ENCODE measurements at regions not wholly inside any gene's neighbourhood (a gene's known extent, or its start where the extent isn't known, plus 50 kb on each side); places are given as distances from the start of the nearest gene placed in this dataset.
"Not testable (repeated sequence)": the region's sequence is repeated elsewhere in the genome, so short reads cannot be mapped to it uniquely, and the experiment has no call there.

DNA sequence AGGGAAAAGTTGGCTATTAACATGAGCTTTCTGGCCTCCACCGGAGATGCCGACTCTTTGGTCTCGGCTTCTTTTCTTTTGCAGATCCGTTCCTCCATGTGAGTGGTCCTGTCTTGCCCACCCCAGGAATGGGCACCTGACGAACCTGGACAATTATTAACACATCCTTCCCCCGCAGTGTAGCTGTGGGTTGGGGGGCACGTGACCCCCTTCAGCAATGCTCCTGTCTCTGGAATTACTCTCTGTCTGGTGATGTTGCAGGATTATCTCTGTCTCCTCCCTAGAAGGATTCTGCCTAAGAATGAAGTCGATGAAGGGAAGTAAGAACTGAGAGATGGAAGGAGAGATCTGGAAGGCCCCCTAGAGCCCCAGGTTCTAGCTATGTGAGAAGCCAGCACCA, 115.2 kb upstream of the NPAS2 start:
- DNase-seq: no peak

GRCh38 chr2:100707016-100707947, 112.7 kb upstream of the NPAS2 start:
- no peak for DNase-seq

DNA sequence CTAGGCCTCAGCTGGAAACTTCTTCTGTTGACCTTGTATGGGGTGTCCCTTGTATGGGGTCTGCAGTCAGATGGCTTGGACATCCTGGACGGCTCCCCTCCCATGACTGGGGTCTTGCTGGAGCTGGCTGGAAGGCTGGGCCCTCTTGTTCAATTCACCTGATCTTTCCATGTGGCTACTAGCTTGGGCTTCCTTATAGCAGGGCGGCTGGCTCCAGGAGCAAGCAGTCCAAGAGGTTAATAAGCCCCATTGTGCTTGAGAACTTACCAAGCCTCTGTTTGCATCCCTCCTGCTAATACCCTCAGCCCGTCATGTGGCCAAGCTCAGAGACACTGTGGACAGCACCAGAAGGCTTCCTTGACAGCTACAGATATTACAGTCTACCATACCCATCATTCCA, 111.6 kb upstream of the NPAS2 start:
- no peak for DNase-seq

DNA sequence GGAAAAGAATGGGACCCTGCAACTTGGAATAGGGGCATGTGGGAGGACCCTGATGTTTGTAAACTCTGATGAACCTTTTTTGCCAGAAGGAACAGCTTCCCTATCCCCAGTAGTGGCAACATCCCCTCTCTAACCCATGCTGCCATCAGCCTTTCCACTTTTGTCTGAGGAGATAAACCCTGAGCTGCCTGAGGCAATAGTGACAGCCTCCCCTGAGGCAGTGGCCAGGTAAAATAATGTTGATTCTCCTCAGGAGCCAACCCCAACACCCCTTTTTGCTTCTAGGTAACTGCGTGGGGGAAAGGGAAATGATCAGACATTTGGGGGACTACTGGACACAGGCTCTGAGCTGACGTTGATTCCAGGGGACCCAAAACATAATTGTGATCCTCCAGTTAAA, 106.8 kb upstream of the NPAS2 start:
- no peak for DNase-seq

DNA sequence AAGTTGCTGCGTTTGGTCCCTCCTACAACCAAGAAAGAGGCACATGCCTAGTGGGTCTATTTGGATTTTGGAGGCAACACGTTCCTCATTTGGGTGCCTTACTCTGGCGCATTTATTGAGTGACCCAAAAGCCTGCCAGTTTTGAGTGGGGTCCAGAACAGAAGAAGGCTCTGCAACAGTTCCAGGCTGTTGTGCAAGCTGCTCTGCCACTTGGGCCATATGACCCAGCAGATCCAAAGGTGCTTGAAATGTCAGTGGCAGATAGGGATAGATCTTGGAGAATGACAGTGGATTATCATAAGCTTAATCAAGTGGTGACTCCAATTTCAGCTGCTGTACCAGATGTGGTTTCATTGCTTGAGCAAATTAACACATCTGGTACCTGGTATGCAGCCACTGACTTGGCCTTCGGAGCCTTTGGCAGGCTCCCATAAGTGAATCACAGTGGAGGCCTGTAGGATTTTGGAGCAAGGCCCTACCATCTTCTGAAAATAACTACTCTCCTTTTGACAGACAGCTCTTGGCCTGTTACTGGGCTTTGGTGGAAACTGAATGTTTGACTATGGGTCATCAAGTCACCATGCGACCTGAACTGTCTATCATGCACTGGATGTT, 105.4 kb upstream of the NPAS2 start:
- DNase-seq: not testable (repeated sequence)

DNA sequence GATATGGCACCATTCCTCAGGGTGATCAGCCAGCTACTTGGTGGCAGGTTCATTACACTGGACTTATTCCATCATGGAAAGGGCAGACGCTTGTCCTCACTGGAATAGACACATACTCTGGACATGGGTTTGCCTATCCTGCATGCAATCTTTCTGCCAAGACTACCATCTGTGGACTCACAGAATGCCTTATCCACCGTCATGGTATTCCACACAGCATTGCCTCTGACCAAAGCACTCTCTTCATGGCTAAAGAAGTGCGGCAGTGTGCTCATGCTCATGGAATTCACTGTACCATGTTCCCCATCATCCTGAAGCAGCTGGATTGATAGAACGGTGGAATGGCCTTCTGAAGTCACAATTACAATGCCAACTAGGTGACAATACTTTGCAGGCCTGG, 104.1 kb upstream of the NPAS2 start:
- not testable (repeated sequence) for DNase-seq

DNA sequence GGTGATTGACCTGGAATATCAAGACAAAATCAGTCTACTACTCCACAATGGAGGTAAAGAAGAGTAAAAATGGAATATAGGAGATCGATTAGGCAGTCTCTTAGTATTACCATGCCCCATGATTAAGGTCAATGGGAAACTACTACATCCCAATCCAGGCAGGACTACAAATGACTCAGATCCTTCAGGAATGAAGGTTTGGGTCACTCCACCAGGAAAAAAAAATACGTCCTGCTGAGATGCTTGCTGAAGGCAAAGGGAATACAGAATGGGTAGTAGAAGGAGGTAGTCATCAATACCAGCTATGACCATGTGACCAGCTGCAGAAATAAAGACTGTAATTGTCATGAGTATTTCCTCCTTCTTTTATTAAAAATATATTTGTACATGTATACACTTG, 103.4 kb upstream of the NPAS2 start:
- DNase-seq: no peak

DNA sequence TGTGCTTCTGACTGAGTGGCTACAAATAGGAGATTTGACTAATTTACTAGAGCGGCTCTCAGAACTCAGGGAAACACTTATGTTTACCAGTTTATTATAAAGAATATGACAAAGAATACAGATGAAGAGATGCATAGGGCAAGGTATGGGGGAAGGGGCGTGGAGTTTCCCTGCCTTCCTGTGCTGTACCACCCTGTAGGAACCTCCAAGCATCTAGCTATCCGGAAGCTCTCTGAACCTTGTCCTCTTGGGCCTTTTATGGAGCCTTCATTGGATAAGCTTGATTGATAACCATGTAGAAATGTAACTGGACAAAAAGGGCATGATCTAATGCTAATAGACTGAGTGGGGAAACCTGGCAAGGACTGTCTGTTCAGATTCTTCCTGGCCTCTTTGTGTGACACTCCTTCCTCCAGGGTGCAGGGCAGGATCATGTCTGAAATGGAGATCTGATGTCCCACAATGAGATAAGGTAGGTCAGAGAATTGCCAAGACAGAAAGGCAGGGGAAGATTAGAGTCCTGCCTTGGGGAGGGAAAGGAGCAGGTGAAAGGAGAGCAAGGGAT, 101.8 kb upstream of the NPAS2 start:
- DNase-seq: no peak

- no peak for DNase-seq
Observed at GRCh38 chr2:100720445-100720844, 99.5 kb upstream of the NPAS2 start.

DNA sequence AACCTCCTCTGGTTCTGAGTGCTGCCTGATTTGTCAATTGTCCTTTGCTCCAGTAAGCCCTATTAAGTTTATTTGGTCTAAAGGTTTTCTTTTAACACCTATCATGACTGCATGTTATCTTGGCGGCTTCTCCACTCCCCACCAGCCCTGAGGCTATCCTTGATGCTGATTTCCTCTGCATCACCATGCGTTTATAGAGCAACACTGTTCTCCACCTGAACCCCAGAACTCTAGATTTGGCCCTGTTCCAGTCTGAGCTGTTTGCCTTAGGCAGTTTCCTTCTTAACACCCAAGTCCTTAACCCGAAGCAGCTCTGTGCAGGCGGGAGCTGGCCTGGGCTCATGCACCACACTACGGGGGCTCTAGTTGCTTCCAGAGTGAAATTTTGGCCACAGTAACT, 98.2 kb upstream of the NPAS2 start:
- no peak for DNase-seq

GRCh38 chr2:100722125-100722524, 97.8 kb upstream of the NPAS2 start:
- DNase-seq: no peak

GRCh38 chr2:100726866-100727265, 93.1 kb upstream of the NPAS2 start:
- no peak for DNase-seq

DNA sequence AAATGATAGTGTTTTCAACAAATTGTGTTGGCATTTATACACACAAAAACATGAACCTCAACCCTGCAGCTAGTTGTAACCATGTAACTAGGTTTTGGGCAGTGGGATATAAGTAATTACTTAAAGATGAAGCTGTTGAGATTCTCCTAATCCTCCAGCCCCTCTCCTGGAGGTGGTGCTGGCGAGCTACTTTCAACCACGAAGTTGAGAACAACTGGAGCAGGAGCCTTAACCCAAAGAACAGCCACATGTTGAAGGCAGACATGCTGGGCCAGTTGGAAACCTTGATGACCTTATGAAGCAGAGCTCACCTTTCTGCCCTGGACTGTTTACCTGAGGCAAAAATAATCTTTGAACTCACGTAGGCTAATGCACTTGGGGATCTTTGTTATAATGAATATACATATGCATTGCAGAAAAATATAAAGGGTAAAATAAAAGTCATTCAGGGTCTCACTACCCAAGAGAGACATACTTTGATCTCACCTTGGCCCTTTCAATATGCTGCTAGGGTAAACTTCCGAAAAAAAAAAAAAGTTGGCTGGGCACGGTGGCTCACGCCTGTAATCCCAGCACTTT, 89.6 kb upstream of the NPAS2 start:
- DNase-seq: peak; percentile 69

GRCh38 chr2:100731535-100731981, 88.4 kb upstream of the NPAS2 start:
- no peak for DNase-seq

GRCh38 chr2:100733391-100734187, 86.3 kb upstream of the NPAS2 start:
- no peak for DNase-seq

DNA sequence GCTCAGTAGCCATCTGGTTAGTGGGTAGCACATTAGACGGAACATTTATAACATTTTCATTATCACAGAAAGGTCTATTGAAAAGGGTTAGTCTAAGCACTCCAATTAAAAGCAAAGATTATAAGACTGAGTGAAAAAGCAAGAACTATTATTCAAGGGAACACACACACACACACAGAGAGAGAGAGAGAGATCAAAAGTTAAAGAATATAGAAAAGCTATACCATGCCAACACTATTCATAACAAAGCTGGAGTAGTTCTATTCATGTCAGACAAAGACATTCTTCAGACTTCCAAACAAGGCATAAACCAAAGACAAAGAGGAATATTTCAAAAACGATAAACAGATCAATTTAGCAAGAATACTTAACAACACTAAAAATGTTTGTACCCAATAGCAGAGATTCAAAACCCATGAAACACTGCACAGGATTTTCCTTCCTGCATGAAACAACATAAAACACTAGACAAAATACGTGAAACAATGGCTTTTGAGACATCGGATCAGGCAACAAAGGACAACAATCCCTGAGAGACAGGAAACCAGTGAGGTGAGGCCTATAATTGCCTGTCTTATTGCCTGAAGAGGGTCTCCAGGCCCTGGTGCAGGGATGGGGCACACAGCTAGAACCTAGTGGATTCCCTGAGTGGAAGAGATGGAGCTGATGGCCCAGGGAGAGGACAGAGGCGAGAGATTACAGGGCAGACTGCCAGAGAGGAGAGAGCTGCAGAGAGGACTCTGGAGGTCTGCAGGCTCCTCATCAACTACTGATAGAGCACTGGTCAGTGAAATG, 83.6 kb upstream of the NPAS2 start:
- no peak for DNase-seq

DNA sequence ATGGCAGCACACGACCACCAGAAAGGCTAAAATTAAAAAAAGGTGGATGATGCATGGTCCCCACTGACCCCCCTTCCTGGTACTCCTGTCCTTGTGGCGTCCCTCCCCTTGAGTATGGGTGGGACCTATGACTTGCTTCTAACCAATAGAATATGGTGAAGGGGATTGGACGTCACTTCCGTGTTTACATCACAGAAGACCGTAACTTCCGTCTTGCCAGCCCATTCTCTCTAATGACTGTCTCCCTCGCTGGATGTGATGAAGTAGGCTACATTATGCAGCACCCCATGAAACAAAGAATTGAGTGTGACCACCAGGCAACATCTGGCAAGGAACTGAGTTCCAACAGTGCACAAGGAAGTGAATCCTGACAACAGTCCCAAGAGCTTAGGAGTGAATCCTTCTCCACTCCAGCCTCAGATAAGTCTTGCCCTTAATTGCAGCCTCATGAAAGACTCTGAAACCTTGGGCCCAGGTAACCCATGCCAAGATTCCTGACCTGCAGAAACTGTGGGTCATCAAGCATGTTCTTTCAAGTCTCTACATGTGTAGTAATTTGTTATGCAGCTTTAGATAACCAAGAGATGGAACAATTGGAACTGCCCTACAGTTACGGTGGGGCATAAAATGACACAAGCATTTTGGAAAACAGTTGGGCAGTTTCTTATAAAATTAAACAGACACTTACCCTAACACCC, 80.1 kb upstream of the NPAS2 start:
- DNase-seq: no peak

GRCh38 chr2:100741880-100742276, 78.1 kb upstream of the NPAS2 start:
- DNase-seq: no peak

GRCh38 chr2:100742277-100743254, 77.4 kb upstream of the NPAS2 start:
- no peak for DNase-seq

GRCh38 chr2:100743741-100744140, 76.2 kb upstream of the NPAS2 start:
- DNase-seq: no peak
